Endothelial cell of umbilical vein (primary cell): ENCODE measurements at regions not wholly inside any gene's neighbourhood (a gene's known extent, or its start where the extent isn't known, plus 50 kb on each side); places are given as distances from the start of the nearest gene placed in this dataset.

Experiments used
- BruUV-seq: library from RNA; stranded (reverse); fragments of 400-500 nt; replicated peaks from 2 replicates; lab custom pipeline; 2021; lab: Mats Ljungman, UMichigan
- CTCF ChIA-PET: fragments of 300-600, 350-600 bp; sonication (Branson Sonifier 250); formaldehyde crosslinking; loops from one replicate; lab custom pipeline; 2021; ENCODE audit warnings: antibody characterized with exemption, inconsistent platforms; lab: Charles Lee
- POLR2A ChIA-PET: fragments of 300-600, 350-600 bp; sonication (Branson Sonifier 250); formaldehyde crosslinking; loops from one replicate; lab custom pipeline; 2021; ENCODE audit warnings: antibody characterized with exemption, inconsistent platforms; lab: Charles Lee
- DNase-seq: peaks from one replicate; pipeline ENCODE4 v3.0.0-alpha.2; 2011; ENCODE audit warnings: low read depth, low spot score
- FAIRE-seq: peaks from 2 replicates; lab custom pipeline; 2011; peaks lifted over from hg19 to GRCh38; lab: Jason Lieb, UNC
- H2AFZ ChIP-seq: 2 replicates; pipeline ENCODE4 v1.6.0; 2012; ENCODE audit warnings: low read depth, low read length, control low read depth, inconsistent platforms
- H3K27ac ChIP-seq: 2 replicates; pipeline ENCODE4 v1.5.1; 2011; ENCODE audit warnings: low read depth, mild to moderate bottlenecking, control low read depth, low read length, moderate library complexity; ENCODE audit not compliant: insufficient read depth
- H3K27me3 ChIP-seq, 2 experiments: 2 replicates each; pipeline versions ENCODE4 v1.6.0 to v1.6.1; 2011; ENCODE audit warnings: low read length in 2 of 2, mixed read lengths in 1 of 2; ENCODE audit not compliant: control insufficient read depth in 2 of 2, insufficient read depth in 2 of 2
- H3K36me3 ChIP-seq, 2 experiments: 2 replicates in 1 of 2; 3 replicates in 1 of 2; pipeline ENCODE4 v1.5.1; 2011; ENCODE audit warnings: low read length in 2 of 2, mild to moderate bottlenecking in 1 of 2, moderate library complexity in 1 of 2; ENCODE audit not compliant: control insufficient read depth in 2 of 2, insufficient read depth in 2 of 2; ENCODE audit errors: extremely low read depth in 1 of 2
- H3K4me1 ChIP-seq: 3 replicates; pipeline ENCODE4 v1.5.1; 2011; ENCODE audit warnings: mild to moderate bottlenecking, low read length; ENCODE audit not compliant: control insufficient read depth, insufficient read depth; ENCODE audit errors: extremely low read depth
- H3K4me2 ChIP-seq: 2 replicates; pipeline ENCODE4 v1.6.1; 2011; ENCODE audit warnings: low read length, control low read depth, mixed read lengths; ENCODE audit not compliant: insufficient read depth
- H3K4me3 ChIP-seq, 3 experiments: fragments of 200-600 bp in 1 of 3; sonication (generic), shearing (Covaris generic) in 1 of 3; replicated peaks in 1 of 3; 2 replicates each; pipeline ENCODE4 v1.5.1; 2011 to 2016; ENCODE audit warnings: control low read depth in 3 of 3, low read length in 3 of 3, mild to moderate bottlenecking in 2 of 3, inconsistent platforms in 1 of 3, low read depth in 1 of 3, moderate library complexity in 1 of 3; ENCODE audit not compliant: insufficient read depth in 1 of 3
- H3K79me2 ChIP-seq: 2 replicates; pipeline ENCODE4 v1.6.0; 2012; ENCODE audit warnings: low read length, inconsistent platforms; ENCODE audit not compliant: control insufficient read depth, insufficient read depth
- H3K9ac ChIP-seq: replicated peaks from 2 replicates; pipeline ENCODE3; 2011; ENCODE audit warnings: low read length, control low read depth; ENCODE audit not compliant: insufficient read depth; ENCODE audit errors: extremely low read depth
- H3K9me1 ChIP-seq: replicated peaks from 3 replicates; pipeline ENCODE4 v1.6.0; 2011; ENCODE audit warnings: mild to moderate bottlenecking, low read length; ENCODE audit not compliant: control insufficient read depth, insufficient read depth; ENCODE audit errors: extremely low read depth
- H3K9me3 ChIP-seq: replicated peaks from 2 replicates; pipeline ENCODE4 v1.5.1; 2012; ENCODE audit warnings: low read length, inconsistent platforms; ENCODE audit not compliant: control insufficient read depth, insufficient read depth
- H4K20me1 ChIP-seq: replicated peaks from 2 replicates; pipeline ENCODE3; 2011; ENCODE audit warnings: mild to moderate bottlenecking, low read length; ENCODE audit not compliant: control insufficient read depth, insufficient read depth; ENCODE audit errors: extremely low read depth
- CTCF ChIP-seq, 2 donors: IDR thresholded peaks; 1 replicate in 1 of 2; 2 replicates in 1 of 2; pipeline ENCODE4 v1.5.1; 2011; ENCODE audit warnings: low read length in 2 of 2, mild to moderate bottlenecking in 2 of 2, moderate library complexity in 2 of 2, control low read depth in 1 of 2, inconsistent platforms in 1 of 2, low read depth in 1 of 2; ENCODE audit not compliant: insufficient read depth in 1 of 2; ENCODE audit errors: extremely low read depth in 1 of 2
- EZH2 ChIP-seq: IDR thresholded peaks from 2 replicates; pipeline ENCODE4 v1.6.1; 2012; ENCODE audit warnings: borderline replicate concordance, low read depth, mild to moderate bottlenecking, moderate library complexity, low read length, inconsistent platforms; ENCODE audit not compliant: severe bottlenecking
- FOS ChIP-seq: IDR thresholded peaks from 2 replicates; pipeline ENCODE4 v1.6.1; 2011; ENCODE audit warnings: mild to moderate bottlenecking, low read length, moderate library complexity, borderline replicate concordance; ENCODE audit not compliant: insufficient read depth
- GATA2 ChIP-seq: IDR thresholded peaks from 2 replicates; pipeline ENCODE4 v1.7.0; 2011; ENCODE audit warnings: low read depth, mild to moderate bottlenecking, moderate library complexity, mixed read lengths, low read length; ENCODE audit not compliant: insufficient read length, insufficient read depth
- JUN ChIP-seq: IDR thresholded peaks from 2 replicates; pipeline ENCODE4 v1.6.1; 2011; ENCODE audit warnings: borderline replicate concordance, low read depth; ENCODE audit not compliant: insufficient read length, insufficient read depth
- MAX ChIP-seq: IDR thresholded peaks from 2 replicates; pipeline ENCODE4 v1.6.1; 2011; ENCODE audit not compliant: insufficient read depth, insufficient read length
- MYC ChIP-seq: IDR thresholded peaks from one replicate; pipeline ENCODE4 v1.6.1; 2011; ENCODE audit warnings: mild to moderate bottlenecking, low read depth, low read length
- POLR2A ChIP-seq: IDR thresholded peaks from 2 replicates; pipeline ENCODE4 v1.6.1; 2012; ENCODE audit warnings: low read depth, mild to moderate bottlenecking, control low read depth, low read length
- POLR2AphosphoS5 ChIP-seq: IDR thresholded peaks from 2 replicates; pipeline ENCODE4 v1.6.1; 2012; ENCODE audit warnings: low read depth, mild to moderate bottlenecking, control low read depth, low read length, moderate library complexity; ENCODE audit not compliant: insufficient read depth
- dilution Hi-C: fragments of 300-500 bp; cut with MboI; formaldehyde crosslinking; loops from one replicate; pipeline ENCODE4 v1.15.0; 2019; ENCODE audit warnings: low sequenced_read_pairs; ENCODE audit not compliant: extremely low pct_ligation_motif_present
- intact Hi-C: fragments of 100-400 bp; cut with micrococcal nuclease; formaldehyde crosslinking; loops from one replicate; pipeline ENCODE4 v1.10.0; 2022

GRCh38 chr12:31228811-31229792 lies 96.8 kb downstream of the SINHCAF start:
- POLR2A ChIA-PET: no interaction called here
- TF ChIP-seq CTCF (IDR thresholded peaks at IDR 0.05; ENCODE audit: extremely low read depth in 1 of 2, insufficient read depth in 1 of 2, low read depth in 1 of 2, low read length in 2 of 2): no peak
- no peak for TF ChIP-seq JUN
- no peak for TF ChIP-seq FOS
- no peak for TF ChIP-seq MAX
- TF ChIP-seq POLR2AphosphoS5: no peak
- no peak for TF ChIP-seq EZH2
- no peak for TF ChIP-seq POLR2A
- no peak for TF ChIP-seq MYC
- TF ChIP-seq GATA2: no peak
- no peak overlapping the region for H3K9ac ChIP-seq

More at GRCh38 chr12:31228811-31229792, 96.8 kb downstream of the SINHCAF start:
- dilution Hi-C loops (loop anchor here (25.0 kb wide), 1 partner anchor 392 kb away; no protein-coding TSS in a partner anchor), intact Hi-C loops (no loop called here)
- no peak overlapping the region for H2AFZ ChIP-seq
- CTCF ChIA-PET: interaction anchor here (1.8 kb wide), 1 partner anchor 9 kb away, joined by 5 read pairs; no protein-coding TSS in a partner anchor
- H3K9me1 ChIP-seq: no peaks in the 10 kb centered on the region
- peaks cover 0 to 6% of the 10 kb centered on the region in 2 experiments for H3K27me3 ChIP-seq
- no peaks in the 10 kb centered on the region for H3K79me2 ChIP-seq
- no peaks in the 10 kb centered on the region for H3K36me3 ChIP-seq
- H4K20me1 ChIP-seq: no peaks in the 10 kb centered on the region
- H3K4me1 ChIP-seq: no peaks in the 10 kb centered on the region
- H3K9me3 ChIP-seq: no peaks in the 10 kb centered on the region
- BruUV-seq: no TSS peak
- FAIRE-seq (no peak), DNase-seq (no peak)
- no peak overlapping the region for H3K4me2 ChIP-seq
- H3K4me3 ChIP-seq: no peak overlapping the region
- no peak overlapping the region for H3K27ac ChIP-seq
